Activated T-cell treated with anti-CD3 and anti-CD28 coated beads, Interleukin-2, amount 50 U/mL, for 48 hours (primary cell): ENCODE measurements at regions not wholly inside any gene's neighbourhood (a gene's known extent, or its start where the extent isn't known, plus 50 kb on each side); places are given as distances from the start of the nearest gene placed in this dataset.
"Not testable (repeated sequence)": the region's sequence is repeated elsewhere in the genome, so short reads cannot be mapped to it uniquely, and the experiment has no call there.

Experiments used
- DNase-seq, 2 experiments: peaks; one replicate each; pipeline ENCODE4 v3.0.0-alpha.2; 2020

- no peak for DNase-seq
These were observed 1730.8 kb upstream of the CELF4 start for GRCh38 chr18:39296293-39296888.

- DNase-seq = no peak
These were observed 1711.2 kb upstream of the CELF4 start for GRCh38 chr18:39276764-39277163.

GRCh38 chr18:39274535-39274934 lies 1708.9 kb upstream of the CELF4 start:
- no peak for DNase-seq

- no peak for DNase-seq
These were observed 1706.6 kb upstream of the CELF4 start for GRCh38 chr18:39272230-39272629.

GRCh38 chr18:39271654-39272053 lies 1706.1 kb upstream of the CELF4 start:
- no peak for DNase-seq

- no peak for DNase-seq
These were observed 1695.0 kb upstream of the CELF4 start for GRCh38 chr18:39260565-39260964.

GRCh38 chr18:39259736-39260135 lies 1694.1 kb upstream of the CELF4 start:
- DNase-seq = no peak

- DNase-seq = no peak
These were observed 1678.6 kb upstream of the CELF4 start for GRCh38 chr18:39244242-39244641.

- DNase-seq = no peak
These were observed 1675.9 kb upstream of the CELF4 start for GRCh38 chr18:39241534-39241933.

- no peak for DNase-seq
These were observed 1673.5 kb upstream of the CELF4 start for GRCh38 chr18:39238981-39239660.

GRCh38 chr18:39235118-39235719 lies 1669.6 kb upstream of the CELF4 start:
- DNase-seq = no peak

GRCh38 chr18:39232937-39233336 lies 1667.3 kb upstream of the CELF4 start:
- DNase-seq = no peak

GRCh38 chr18:39232490-39232889 lies 1666.9 kb upstream of the CELF4 start:
- no peak for DNase-seq

- DNase-seq = no peak
These were observed 1664.6 kb upstream of the CELF4 start for GRCh38 chr18:39230086-39230803.

- DNase-seq = not testable (repeated sequence)
These were observed 1662.2 kb upstream of the CELF4 start for GRCh38 chr18:39227769-39228168.

- no peak for DNase-seq
These were observed 1659.8 kb upstream of the CELF4 start for GRCh38 chr18:39225373-39225772.

- DNase-seq = no peak
These were observed 1657.7 kb upstream of the CELF4 start for GRCh38 chr18:39223283-39223682.

GRCh38 chr18:39215920-39216319 lies 1650.3 kb upstream of the CELF4 start:
- no peak for DNase-seq

- DNase-seq = no peak
These were observed 1645.9 kb upstream of the CELF4 start for GRCh38 chr18:39211461-39211860.

- DNase-seq = no peak
These were observed 1643.6 kb upstream of the CELF4 start for GRCh38 chr18:39209173-39209572.

GRCh38 chr18:39208729-39209128 lies 1643.1 kb upstream of the CELF4 start:
- DNase-seq = no peak

GRCh38 chr18:39208190-39208589 lies 1642.6 kb upstream of the CELF4 start:
- DNase-seq = no peak

- not testable (repeated sequence) for DNase-seq
These were observed 1641.0 kb upstream of the CELF4 start for GRCh38 chr18:39206398-39207103.
